ENCODE measurements at regions not wholly inside any gene's neighbourhood (a gene's known extent, or its start where the extent isn't known, plus 50 kb on each side); places are given as distances from the start of the nearest gene placed in this dataset.

DNA sequence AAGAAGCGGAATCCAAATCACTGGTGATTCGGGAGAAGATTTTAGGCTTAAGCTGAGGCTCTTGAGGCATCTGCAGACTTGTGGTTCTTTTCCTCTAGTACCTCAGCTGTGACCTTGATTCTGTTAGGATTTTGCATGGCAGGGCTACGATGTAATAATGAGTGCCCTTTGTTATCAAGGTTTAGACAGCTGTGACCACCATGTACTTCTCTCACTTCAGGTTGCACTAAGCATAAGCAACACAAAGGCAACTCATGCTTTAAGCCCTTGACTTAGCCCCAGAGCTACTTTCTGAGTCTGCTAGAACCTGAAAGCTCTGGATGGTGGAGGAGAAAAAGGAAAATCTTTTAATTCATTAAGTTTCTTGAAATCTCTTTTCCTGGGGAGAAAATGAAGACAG lies 1052.3 kb upstream of the PHF14 start:
- TF ChIP-seq NFIC (IDR thresholded peaks at IDR 0.05) (no peak), EGR1 (IDR thresholded peaks at IDR 0.05) (no peak), CREB1 (IDR thresholded peaks at IDR 0.05; ENCODE audit: low read depth) (no peak), EP300 (IDR thresholded peaks at IDR 0.05; ENCODE audit: borderline replicate concordance) (no peak), TEAD4 (IDR thresholded peaks at IDR 0.05) (no peak), TAF1 (IDR thresholded peaks at IDR 0.05; ENCODE audit: low read depth) (no peak), ZBTB7A (IDR thresholded peaks at IDR 0.05; ENCODE audit: low read depth) (no peak), FOXM1 (IDR thresholded peaks at IDR 0.05; ENCODE audit: borderline replicate concordance, low read depth) (no peak), CEBPB (IDR thresholded peaks at IDR 0.05) (no peak), RAD21 (IDR thresholded peaks at IDR 0.05; ENCODE audit: low read depth) (no peak), YY1 (IDR thresholded peaks at IDR 0.05; ENCODE audit: low read depth) (no peak), TCF12 (IDR thresholded peaks at IDR 0.05; ENCODE audit: low read depth) (no peak)
- TF ChIP-seq, protein P1, sequence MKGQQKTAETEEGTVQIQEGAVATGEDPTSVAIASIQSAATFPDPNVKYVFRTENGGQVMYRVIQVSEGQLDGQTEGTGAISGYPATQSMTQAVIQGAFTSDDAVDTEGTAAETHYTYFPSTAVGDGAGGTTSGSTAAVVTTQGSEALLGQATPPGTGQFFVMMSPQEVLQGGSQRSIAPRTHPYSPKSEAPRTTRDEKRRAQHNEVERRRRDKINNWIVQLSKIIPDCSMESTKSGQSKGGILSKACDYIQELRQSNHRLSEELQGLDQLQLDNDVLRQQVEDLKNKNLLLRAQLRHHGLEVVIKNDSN (IDR thresholded peaks at IDR 0.05) = no peak
- TF ChIP-seq, protein P2, sequence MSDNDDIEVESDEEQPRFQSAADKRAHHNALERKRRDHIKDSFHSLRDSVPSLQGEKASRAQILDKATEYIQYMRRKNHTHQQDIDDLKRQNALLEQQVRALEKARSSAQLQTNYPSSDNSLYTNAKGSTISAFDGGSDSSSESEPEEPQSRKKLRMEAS (IDR thresholded peaks at IDR 0.05) = no peak
- TF ChIP-seq, protein P3, sequence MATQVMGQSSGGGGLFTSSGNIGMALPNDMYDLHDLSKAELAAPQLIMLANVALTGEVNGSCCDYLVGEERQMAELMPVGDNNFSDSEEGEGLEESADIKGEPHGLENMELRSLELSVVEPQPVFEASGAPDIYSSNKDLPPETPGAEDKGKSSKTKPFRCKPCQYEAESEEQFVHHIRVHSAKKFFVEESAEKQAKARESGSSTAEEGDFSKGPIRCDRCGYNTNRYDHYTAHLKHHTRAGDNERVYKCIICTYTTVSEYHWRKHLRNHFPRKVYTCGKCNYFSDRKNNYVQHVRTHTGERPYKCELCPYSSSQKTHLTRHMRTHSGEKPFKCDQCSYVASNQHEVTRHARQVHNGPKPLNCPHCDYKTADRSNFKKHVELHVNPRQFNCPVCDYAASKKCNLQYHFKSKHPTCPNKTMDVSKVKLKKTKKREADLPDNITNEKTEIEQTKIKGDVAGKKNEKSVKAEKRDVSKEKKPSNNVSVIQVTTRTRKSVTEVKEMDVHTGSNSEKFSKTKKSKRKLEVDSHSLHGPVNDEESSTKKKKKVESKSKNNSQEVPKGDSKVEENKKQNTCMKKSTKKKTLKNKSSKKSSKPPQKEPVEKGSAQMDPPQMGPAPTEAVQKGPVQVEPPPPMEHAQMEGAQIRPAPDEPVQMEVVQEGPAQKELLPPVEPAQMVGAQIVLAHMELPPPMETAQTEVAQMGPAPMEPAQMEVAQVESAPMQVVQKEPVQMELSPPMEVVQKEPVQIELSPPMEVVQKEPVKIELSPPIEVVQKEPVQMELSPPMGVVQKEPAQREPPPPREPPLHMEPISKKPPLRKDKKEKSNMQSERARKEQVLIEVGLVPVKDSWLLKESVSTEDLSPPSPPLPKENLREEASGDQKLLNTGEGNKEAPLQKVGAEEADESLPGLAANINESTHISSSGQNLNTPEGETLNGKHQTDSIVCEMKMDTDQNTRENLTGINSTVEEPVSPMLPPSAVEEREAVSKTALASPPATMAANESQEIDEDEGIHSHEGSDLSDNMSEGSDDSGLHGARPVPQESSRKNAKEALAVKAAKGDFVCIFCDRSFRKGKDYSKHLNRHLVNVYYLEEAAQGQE (IDR thresholded peaks at IDR 0.05; ENCODE audit: low read depth) = no peak

DNA sequence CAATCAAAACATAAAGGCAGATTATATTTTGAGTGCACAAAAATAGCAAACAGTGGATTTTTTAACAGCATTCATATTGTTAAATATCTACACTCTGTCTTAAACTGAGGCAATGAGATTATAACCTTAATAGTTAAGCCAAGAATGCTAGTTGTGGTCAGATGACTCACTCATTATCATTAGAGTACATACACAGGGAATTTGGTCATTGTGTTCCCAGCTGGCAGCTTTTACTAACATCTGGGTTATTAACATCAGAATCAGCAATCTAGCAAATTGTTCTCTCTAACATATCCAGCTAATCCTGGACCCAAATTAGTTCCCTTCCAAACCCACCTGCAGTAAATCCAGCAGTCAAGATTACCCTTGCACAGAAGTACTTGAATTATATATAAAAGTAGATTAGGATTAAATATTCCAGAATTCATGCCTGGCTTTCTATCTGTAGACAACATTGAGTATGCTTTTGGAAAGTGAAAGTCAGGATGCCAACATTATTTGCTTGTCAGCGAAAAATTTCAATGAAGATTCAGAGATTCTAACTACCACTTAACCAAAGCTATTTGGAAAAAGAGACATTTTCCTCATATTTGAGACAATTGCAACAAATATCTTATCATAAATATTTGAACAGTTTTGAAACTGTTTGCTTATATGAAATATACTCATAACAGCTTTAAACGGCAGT lies 1035.6 kb upstream of the PHF14 start:
- no peak for TF ChIP-seq EGR1 (IDR thresholded peaks at IDR 0.05)
- TF ChIP-seq, protein P2 (IDR thresholded peaks at IDR 0.05) = no peak
- TF ChIP-seq, protein P1 (IDR thresholded peaks at IDR 0.05) = no peak
- no peak for TF ChIP-seq EP300 (IDR thresholded peaks at IDR 0.05; ENCODE audit: borderline replicate concordance)
- no peak for TF ChIP-seq TEAD4 (IDR thresholded peaks at IDR 0.05)
- TF ChIP-seq CEBPB (IDR thresholded peaks at IDR 0.05) = no peak
- TF ChIP-seq CREB1 (IDR thresholded peaks at IDR 0.05; ENCODE audit: low read depth) = no peak
- no peak for TF ChIP-seq NFIC (IDR thresholded peaks at IDR 0.05)
- TF ChIP-seq TAF1 (IDR thresholded peaks at IDR 0.05; ENCODE audit: low read depth) = no peak
- TF ChIP-seq FOXM1 (IDR thresholded peaks at IDR 0.05; ENCODE audit: borderline replicate concordance, low read depth) = no peak
- TF ChIP-seq ZBTB7A (IDR thresholded peaks at IDR 0.05; ENCODE audit: low read depth) = no peak
- TF ChIP-seq RAD21 (IDR thresholded peaks at IDR 0.05; ENCODE audit: low read depth) = no peak
- no peak for TF ChIP-seq YY1 (IDR thresholded peaks at IDR 0.05; ENCODE audit: low read depth)
- TF ChIP-seq, protein P3 (IDR thresholded peaks at IDR 0.05; ENCODE audit: low read depth) = no peak
- TF ChIP-seq TCF12 (IDR thresholded peaks at IDR 0.05; ENCODE audit: low read depth) = no peak

DNA sequence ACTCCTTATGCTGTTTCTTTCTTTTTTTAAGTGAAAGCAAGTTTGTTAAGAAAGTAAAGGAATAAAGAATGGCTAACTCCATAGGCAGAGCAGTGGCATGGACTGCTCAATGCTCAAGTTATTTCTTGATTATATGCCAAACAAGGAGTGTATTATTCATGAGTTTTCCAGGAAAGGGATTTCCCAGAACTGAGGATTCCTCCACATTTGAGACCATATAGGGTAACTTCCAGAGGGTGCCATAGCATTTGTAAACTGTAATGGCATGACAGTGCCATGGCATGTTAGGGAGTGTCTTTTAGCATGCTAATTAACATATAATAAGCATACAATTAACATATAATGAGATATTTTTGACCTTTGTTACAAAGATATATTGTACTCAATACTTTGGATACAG lies 1034.5 kb upstream of the PHF14 start:
- no peak for TF ChIP-seq YY1 (IDR thresholded peaks at IDR 0.05; ENCODE audit: low read depth)
- TF ChIP-seq CEBPB (IDR thresholded peaks at IDR 0.05) = no peak
- TF ChIP-seq EP300 (IDR thresholded peaks at IDR 0.05; ENCODE audit: borderline replicate concordance) = no peak
- TF ChIP-seq, protein P2 (IDR thresholded peaks at IDR 0.05) = no peak
- TF ChIP-seq, protein P3 (IDR thresholded peaks at IDR 0.05; ENCODE audit: low read depth) = no peak
- TF ChIP-seq CREB1 (IDR thresholded peaks at IDR 0.05; ENCODE audit: low read depth) = no peak

DNA sequence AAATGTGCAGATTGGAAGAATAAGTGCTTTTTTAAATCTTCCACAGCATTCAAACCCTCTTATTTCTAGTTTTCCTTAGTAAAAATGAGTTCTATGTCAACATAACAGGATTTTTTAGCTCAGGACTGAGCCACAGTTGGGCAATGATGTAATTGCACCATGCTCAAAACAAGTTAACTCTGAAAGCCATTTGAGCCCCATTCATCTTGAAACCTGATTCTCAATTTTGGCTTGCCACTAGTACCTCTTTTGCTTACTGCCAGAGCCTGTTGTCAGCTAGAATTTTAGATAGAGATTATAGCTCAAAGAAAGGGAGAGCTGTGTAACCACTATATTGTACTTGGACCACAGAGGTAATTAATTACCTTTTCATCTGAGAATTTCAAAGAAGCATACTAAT lies 1028.5 kb upstream of the PHF14 start:
- TF ChIP-seq, protein P2 (IDR thresholded peaks at IDR 0.05) = no peak
- TF ChIP-seq, protein P1 (IDR thresholded peaks at IDR 0.05) = no peak
- no peak for TF ChIP-seq YY1 (IDR thresholded peaks at IDR 0.05; ENCODE audit: low read depth)
- no peak for TF ChIP-seq TAF1 (IDR thresholded peaks at IDR 0.05; ENCODE audit: low read depth)
- no peak for TF ChIP-seq RAD21 (IDR thresholded peaks at IDR 0.05; ENCODE audit: low read depth)
- TF ChIP-seq EP300 (IDR thresholded peaks at IDR 0.05; ENCODE audit: borderline replicate concordance) = no peak
- no peak for TF ChIP-seq NFIC (IDR thresholded peaks at IDR 0.05)
- TF ChIP-seq, protein P3 (IDR thresholded peaks at IDR 0.05; ENCODE audit: low read depth) = no peak
- no peak for TF ChIP-seq CEBPB (IDR thresholded peaks at IDR 0.05)
- TF ChIP-seq ZBTB7A (IDR thresholded peaks at IDR 0.05; ENCODE audit: low read depth) = no peak
- no peak for TF ChIP-seq TEAD4 (IDR thresholded peaks at IDR 0.05)
- no peak for TF ChIP-seq TCF12 (IDR thresholded peaks at IDR 0.05; ENCODE audit: low read depth)
- no peak for TF ChIP-seq CREB1 (IDR thresholded peaks at IDR 0.05; ENCODE audit: low read depth)
- no peak for TF ChIP-seq EGR1 (IDR thresholded peaks at IDR 0.05)
- TF ChIP-seq FOXM1 (IDR thresholded peaks at IDR 0.05; ENCODE audit: borderline replicate concordance, low read depth) = no peak

Data from Ishikawa (cell line).